NCI-H526 treated with DMSO at 0.1 percent for 48 hours (cell line): ENCODE measurements at regions not wholly inside any gene's neighbourhood (a gene's known extent, or its start where the extent isn't known, plus 50 kb on each side); places are given as distances from the start of the nearest gene placed in this dataset.
"Not testable (repeated sequence)": the region's sequence is repeated elsewhere in the genome, so short reads cannot be mapped to it uniquely, and the experiment has no call there.

ENCODE experiments used
- DNase-seq: peaks from one replicate; lab custom pipeline; 2025; lab: John Stamatoyannopoulos, UW

- DNase-seq = no peak
These were observed 837.6 kb downstream of the TBC1D32 start for GRCh38 chr6:120496661-120497060.

DNA sequence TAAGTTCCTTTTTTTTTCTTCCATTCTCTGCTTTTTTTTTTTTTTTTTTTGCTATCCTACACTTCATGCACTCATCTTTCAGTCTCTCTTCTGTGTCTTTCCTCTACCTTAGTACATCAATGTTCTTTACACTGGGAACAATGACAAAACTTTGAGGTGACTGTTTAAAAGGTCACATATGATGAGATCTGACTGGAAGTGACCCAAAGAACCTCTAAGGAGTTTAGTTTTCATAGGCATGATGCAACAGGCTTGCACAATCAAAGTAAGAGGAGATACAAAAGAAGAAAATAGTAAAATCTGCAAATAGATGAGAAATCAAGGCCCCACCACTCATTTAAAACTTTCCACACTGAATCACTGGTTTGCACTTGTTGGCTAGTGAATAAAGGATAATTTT lies 840.8 kb downstream of the TBC1D32 start:
- no peak for DNase-seq

DNA sequence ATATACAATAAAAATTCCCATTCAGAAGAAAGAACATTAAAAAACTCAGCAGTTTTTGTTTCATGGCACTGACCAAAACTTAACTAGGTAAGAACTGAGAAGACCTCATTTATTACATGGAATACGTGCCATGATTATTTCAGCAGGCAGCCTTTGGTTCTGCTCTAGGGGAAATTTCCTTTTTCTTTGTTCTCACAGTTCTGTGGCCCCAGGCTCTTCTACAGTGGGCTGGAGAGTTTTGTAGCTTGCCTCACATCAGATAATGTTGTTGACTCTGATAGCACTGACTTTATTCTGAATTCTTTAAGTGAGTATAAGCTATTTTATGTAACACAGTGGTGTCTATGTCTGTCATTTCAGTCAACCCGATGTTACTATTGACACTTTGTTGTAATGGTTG lies 844.3 kb downstream of the TBC1D32 start:
- no peak for DNase-seq

- no peak for DNase-seq
These were observed 850.1 kb downstream of the TBC1D32 start for GRCh38 chr6:120484146-120484545.

DNA sequence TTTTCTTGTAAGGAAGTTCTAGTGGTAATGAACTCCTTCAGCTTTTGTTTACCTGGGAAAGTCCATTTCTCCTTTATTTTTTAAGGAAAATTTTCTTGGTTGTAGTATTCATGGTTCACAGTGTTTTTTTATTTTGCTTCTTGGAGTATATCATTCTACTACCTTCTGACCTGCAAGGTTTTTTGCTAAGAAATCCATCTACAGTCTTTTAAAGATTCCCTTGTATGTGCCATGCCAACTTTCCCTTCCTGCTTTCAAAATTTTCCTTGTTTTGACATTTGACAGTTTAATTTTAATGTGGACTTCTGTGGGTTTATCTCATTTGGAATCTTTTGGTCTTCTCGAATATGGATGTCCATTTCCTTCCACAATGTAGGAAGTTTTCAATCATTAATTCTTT lies 855.6 kb downstream of the TBC1D32 start:
- DNase-seq = no peak

DNA sequence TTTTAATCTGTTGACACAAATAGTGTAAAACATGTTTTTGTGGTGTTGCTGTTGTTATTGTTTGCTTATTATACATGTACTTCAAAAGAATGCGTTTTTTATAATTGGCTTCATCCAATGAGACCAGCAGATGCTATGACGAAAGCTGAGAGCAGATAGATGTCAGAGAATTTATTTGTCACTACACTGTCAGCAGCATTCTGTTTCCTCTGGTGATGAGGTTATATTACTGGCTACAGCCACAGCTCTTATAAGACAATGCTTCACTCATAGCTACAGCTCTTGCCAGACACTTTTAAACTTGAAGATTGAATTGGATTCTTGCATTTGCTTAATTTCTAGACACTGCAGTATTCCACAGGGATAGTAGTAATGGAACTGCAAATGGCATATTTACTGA lies 860.5 kb downstream of the TBC1D32 start:
- DNase-seq = no peak

GRCh38 chr6:120468486-120468885 lies 865.8 kb downstream of the TBC1D32 start:
- DNase-seq = no peak

GRCh38 chr6:120451508-120451907 lies 882.8 kb downstream of the TBC1D32 start:
- DNase-seq = no peak

- DNase-seq = no peak
These were observed 886.7 kb downstream of the TBC1D32 start for GRCh38 chr6:120447605-120448004.

DNA sequence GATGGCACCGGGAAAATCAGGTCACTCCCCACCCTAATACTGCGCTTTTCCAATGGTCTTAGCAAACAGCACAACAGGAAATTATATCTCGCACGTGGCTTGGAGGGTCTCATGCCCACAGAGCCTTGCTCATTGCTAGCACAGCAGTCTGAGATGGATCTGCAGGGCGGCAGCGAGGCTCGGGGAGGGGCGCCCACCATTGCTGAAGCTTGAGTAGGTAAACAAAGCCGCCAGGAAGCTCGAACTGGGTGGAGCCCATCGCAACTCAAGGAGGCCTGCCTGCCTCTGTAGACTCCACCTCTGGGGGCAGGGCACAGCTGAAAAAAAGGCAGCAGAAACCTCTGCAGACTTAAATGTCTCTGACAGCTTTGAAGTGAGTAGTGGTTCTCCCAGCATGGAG lies 901.4 kb downstream of the TBC1D32 start:
- not testable (repeated sequence) for DNase-seq

DNA sequence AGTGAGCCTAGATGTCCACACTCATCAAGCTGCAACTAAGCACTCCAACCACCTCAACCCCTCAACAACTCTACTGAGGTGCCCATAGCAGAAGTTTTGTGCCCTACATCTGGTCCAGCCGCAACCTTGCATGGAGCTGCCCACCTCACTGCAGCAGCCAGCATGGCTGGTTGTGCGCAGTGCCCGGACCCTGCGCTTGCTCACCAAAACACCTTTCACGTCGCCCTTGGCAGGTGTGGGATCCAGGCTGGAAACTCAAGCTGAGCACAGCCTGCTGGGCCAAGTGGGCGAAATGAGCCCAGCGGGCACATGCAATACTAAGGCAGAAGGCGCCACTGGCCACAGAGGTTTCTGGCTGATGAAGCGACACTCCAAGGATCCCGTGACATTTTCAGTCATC lies 902.4 kb downstream of the TBC1D32 start:
- no peak for DNase-seq

GRCh38 chr6:120411394-120411793 lies 922.9 kb downstream of the TBC1D32 start:
- no peak for DNase-seq

DNA sequence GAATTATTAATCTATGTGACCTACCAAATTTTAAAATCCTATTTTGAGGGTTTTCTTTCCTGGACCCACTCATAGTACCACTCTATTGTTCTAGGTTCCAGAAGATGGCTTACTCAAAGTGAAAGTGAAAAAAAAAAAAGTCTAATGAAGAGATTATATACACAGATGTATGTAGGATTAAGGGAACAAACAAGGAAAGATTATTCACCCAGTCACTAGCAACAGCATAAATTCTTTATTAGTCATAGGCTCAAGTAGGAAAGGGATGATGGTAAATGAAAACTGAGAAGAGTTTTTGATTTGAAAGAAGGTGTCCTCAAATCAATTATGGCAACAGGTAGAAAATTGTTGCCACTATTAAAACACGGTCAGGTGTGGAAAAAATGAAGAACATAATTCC lies 923.7 kb downstream of the TBC1D32 start:
- no peak for DNase-seq

- no peak for DNase-seq
These were observed 926.6 kb downstream of the TBC1D32 start for GRCh38 chr6:120407696-120408095.

GRCh38 chr6:120405947-120406346 lies 928.3 kb downstream of the TBC1D32 start:
- no peak for DNase-seq

- DNase-seq = no peak
These were observed 938.5 kb downstream of the TBC1D32 start for GRCh38 chr6:120395784-120396183.

- DNase-seq = no peak
These were observed 939.0 kb downstream of the TBC1D32 start for GRCh38 chr6:120395330-120395729.

DNA sequence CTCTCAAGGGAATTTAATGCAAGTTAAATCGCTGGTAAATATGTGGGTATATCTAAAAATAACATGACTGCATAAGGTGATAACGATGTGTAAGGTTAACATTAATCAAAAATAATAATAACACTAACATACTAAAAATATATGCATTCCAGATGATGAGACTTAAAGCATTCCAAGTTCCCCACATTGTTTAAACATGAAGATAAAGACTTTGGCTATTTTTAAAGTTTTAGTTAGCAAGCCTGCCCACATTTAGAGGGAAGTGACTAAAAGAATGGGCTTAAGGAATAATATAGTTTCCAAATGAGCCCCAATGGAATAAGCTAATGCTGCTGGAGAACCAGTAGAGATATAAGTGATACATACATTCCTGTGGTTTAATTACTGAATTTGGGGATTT lies 941.3 kb downstream of the TBC1D32 start:
- DNase-seq = no peak

DNA sequence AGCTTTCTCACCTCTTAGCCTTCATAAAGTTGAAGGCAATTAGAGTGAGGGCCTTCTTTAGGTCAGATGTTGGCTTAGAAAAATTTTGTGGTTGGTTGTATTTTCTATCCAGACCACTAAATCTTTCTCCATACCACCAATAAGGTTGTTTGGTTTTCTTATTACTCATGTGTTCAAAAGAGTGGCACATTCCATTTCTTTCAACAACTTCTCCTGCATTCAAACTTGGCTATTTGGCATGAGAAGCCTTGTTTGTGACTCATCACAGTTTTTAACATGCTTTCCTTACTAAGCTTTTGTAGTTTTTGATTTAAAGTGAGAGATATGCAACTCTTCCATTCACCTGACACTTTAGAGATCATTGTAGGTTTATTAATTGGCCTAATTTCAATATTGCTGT lies 949.6 kb downstream of the TBC1D32 start:
- DNase-seq = no peak

DNA sequence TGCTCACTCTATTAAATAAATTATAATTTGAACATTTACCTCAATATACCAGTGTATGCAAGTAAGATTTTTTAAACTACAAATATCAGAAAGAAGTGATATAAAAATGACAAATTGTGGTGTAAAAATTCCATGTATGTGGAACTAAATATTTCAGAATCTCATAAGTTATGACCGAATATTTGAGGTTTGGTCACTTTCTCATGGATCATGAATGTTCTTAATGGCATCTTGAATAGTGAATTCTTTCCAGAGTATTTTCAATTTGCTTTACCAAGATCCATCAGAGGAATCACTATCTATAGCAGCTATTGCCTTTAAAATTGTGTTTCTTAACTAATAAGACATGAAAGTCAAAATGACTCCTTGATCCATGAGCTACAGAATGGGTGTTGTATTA lies 950.6 kb downstream of the TBC1D32 start:
- no peak for DNase-seq

- DNase-seq = peak; percentile 49
These were observed 955.6 kb downstream of the TBC1D32 start for GRCh38 chr6:120378582-120379220.

DNA sequence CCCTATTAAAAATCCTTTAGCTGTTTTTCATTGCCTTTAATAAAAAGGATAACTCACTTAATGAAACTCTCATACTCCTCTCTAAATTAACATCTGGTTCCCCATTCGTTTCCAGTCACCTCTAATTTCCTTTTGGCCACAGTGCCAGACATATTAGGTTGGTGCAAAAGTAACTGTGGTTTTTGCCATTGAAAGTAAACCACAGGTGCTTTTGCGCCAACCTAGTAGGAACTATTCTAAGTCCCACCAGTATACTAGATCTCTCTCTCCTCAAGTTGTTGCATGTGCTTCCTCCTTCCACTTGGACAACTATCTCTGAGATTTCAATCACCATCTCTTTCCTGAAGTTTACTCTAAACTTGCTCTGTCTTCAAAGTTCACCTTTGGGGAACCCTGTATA lies 961.1 kb downstream of the TBC1D32 start:
- no peak for DNase-seq

- no peak for DNase-seq
These were observed 970.9 kb downstream of the TBC1D32 start for GRCh38 chr6:120363429-120363828.

DNA sequence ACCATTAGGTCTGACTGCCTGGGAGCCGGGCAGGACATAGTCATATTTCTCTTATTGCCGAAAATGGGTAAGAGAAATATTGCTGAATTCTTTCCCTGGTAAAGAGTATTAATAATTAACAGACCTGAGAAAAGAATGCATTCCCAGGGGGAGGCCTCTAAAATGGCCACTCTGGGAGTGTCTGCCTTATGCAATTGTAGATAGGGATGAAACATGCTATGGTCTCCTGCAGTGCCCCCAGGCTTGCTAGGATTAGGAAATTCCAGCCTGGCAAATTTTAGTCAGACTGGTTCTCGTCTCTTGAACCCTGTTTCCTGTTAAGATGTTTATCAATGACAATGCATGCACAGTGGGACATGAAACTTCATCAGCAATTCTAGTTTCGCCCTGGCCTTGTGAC lies 975.7 kb downstream of the TBC1D32 start:
- not testable (repeated sequence) for DNase-seq

- DNase-seq = no peak
These were observed 976.8 kb downstream of the TBC1D32 start for GRCh38 chr6:120357447-120357846.
